ENCODE measurements at regions not wholly inside any gene's neighbourhood (a gene's known extent, or its start where the extent isn't known, plus 50 kb on each side); places are given as distances from the start of the nearest gene placed in this dataset.

DNA sequence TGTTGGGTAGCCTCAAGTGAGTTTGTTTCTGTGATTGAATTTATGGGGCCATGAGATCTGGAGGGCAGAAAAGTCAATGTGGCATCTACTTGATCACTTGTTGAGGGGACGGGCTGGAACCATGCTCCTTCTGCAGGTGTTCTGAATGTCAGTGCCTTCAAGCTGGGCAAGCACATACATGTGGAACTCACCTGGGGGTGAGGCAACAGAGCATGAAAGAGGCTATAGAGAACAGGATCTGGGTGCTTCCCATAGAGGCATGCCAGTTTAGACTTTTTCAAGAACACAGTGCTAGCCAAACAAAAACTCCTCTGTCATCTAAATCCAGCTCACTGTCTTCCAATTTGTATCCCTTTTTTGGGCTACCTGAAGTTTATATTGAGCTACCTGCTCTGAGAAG is 77.8 kb upstream of the SLC35B3 start:
- POLR2A ChIA-PET, result no interaction called here
- Histone ChIP-seq H3K9ac (replicated peaks; ENCODE audit: extremely low read depth, insufficient read depth, low read length) (no peak overlapping the region), H3K36me3 (ENCODE audit: control insufficient read depth in 2 of 2, extremely low read depth in 1 of 2, insufficient read depth in 2 of 2, low read length in 2 of 2) (no peaks in the 10 kb centered on the region), H3K9me3 (replicated peaks; ENCODE audit: control insufficient read depth, insufficient read depth, low read length) (no peaks in the 10 kb centered on the region), H3K9me1 (replicated peaks; ENCODE audit: control insufficient read depth, extremely low read depth, insufficient read depth, low read length) (no peaks in the 10 kb centered on the region), H3K4me2 (ENCODE audit: insufficient read depth, low read length) (no peak overlapping the region), H4K20me1 (replicated peaks; ENCODE audit: control insufficient read depth, extremely low read depth, insufficient read depth, low read length) (no peaks in the 10 kb centered on the region), H2AFZ (ENCODE audit: low read depth, low read length) (no peak overlapping the region), H3K4me3 (replicated peaks in 1 of 3; ENCODE audit: insufficient read depth in 1 of 3, low read depth in 1 of 3, low read length in 3 of 3) (no peak overlapping the region), H3K27ac (ENCODE audit: insufficient read depth, low read depth, low read length) (no peak overlapping the region), H3K27me3 (ENCODE audit: control insufficient read depth in 2 of 2, insufficient read depth in 2 of 2, low read length in 2 of 2) (no peaks in the 10 kb centered on the region), H3K4me1 (ENCODE audit: control insufficient read depth, extremely low read depth, insufficient read depth, low read length) (no peaks in the 10 kb centered on the region), H3K79me2 (ENCODE audit: control insufficient read depth, insufficient read depth, low read length) (no peaks in the 10 kb centered on the region)
- FAIRE-seq, result no peak
- no TSS peak for BruUV-seq (replicated peaks)
- dilution Hi-C loops (cut with MboI; ENCODE audit: extremely low pct_ligation_motif_present, low sequenced_read_pairs) (no loop called here), intact Hi-C loops (cut with micrococcal nuclease) (no loop called here)
- no peak for DNase-seq (ENCODE audit: low read depth, low spot score)
- CTCF ChIA-PET, result no interaction called here
- TF ChIP-seq JUN (IDR thresholded peaks at IDR 0.05; ENCODE audit: borderline replicate concordance, insufficient read depth, insufficient read length, low read depth), result no peak
- TF ChIP-seq EZH2 (IDR thresholded peaks at IDR 0.05; ENCODE audit: borderline replicate concordance, low read depth, low read length, severe bottlenecking), result no peak
- no peak for TF ChIP-seq GATA2 (IDR thresholded peaks at IDR 0.05; ENCODE audit: insufficient read depth, insufficient read length, low read depth, low read length)
- TF ChIP-seq FOS (IDR thresholded peaks at IDR 0.05; ENCODE audit: borderline replicate concordance, insufficient read depth, low read length), result no peak
- TF ChIP-seq POLR2A (IDR thresholded peaks at IDR 0.05; ENCODE audit: low read depth, low read length), result no peak
- TF ChIP-seq, protein P1, sequence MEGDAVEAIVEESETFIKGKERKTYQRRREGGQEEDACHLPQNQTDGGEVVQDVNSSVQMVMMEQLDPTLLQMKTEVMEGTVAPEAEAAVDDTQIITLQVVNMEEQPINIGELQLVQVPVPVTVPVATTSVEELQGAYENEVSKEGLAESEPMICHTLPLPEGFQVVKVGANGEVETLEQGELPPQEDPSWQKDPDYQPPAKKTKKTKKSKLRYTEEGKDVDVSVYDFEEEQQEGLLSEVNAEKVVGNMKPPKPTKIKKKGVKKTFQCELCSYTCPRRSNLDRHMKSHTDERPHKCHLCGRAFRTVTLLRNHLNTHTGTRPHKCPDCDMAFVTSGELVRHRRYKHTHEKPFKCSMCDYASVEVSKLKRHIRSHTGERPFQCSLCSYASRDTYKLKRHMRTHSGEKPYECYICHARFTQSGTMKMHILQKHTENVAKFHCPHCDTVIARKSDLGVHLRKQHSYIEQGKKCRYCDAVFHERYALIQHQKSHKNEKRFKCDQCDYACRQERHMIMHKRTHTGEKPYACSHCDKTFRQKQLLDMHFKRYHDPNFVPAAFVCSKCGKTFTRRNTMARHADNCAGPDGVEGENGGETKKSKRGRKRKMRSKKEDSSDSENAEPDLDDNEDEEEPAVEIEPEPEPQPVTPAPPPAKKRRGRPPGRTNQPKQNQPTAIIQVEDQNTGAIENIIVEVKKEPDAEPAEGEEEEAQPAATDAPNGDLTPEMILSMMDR (IDR thresholded peaks at IDR 0.05; ENCODE audit: extremely low read depth in 1 of 2, insufficient read depth in 1 of 2, low read depth in 1 of 2, low read length in 2 of 2), result no peak
- no peak for TF ChIP-seq MYC (IDR thresholded peaks at IDR 0.05; ENCODE audit: low read depth, low read length)
- TF ChIP-seq POLR2AphosphoS5 (IDR thresholded peaks at IDR 0.05; ENCODE audit: insufficient read depth, low read depth, low read length), result no peak
- TF ChIP-seq, protein P2, sequence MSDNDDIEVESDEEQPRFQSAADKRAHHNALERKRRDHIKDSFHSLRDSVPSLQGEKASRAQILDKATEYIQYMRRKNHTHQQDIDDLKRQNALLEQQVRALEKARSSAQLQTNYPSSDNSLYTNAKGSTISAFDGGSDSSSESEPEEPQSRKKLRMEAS (IDR thresholded peaks at IDR 0.05; ENCODE audit: insufficient read depth, insufficient read length), result no peak
